ENCODE measurements at regions not wholly inside any gene's neighbourhood (a gene's known extent, or its start where the extent isn't known, plus 50 kb on each side); places are given as distances from the start of the nearest gene placed in this dataset.
"Not testable (repeated sequence)": the region's sequence is repeated elsewhere in the genome, so short reads cannot be mapped to it uniquely, and the experiment has no call there.

- TF ChIP-seq CTCF (conservative IDR thresholded peaks at IDR 0.05; ENCODE audit: low read depth, low read length), result no peak
- DNase-seq (ENCODE audit: low read depth), result no peak
- no peak overlapping the region for H3K4me3 ChIP-seq (ENCODE audit: low read depth, low read length)
Observed at GRCh38 chr10:59047957-59048618, 128.4 kb upstream of the PHYHIPL start.

- DNase-seq (ENCODE audit: low read depth); H3K4me3 ChIP-seq (ENCODE audit: low read depth, low read length): not testable (repeated sequence)
Observed at GRCh38 chr10:59053502-59053901, 122.9 kb upstream of the PHYHIPL start.

DNA sequence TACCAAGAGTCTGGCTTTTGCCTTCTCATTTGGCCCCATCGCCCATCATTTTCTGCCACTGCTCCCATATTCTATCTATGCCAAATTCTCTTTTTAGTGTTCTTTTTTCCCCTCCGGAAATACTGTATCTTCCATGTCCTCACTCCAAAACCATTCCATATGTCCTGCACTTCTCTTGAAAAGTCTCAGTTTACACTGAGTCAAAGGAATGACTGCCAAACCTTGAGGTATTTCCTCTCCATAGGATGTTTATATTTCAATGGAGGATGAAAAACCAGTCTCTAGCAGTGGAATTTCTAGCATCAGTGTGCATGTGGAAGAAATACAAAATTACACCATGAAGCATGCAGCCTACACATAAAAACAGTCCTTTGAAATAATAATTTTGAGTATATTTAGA lies 121.4 kb upstream of the PHYHIPL start:
- no peak for DNase-seq (ENCODE audit: low read depth)
- H3K4me3 ChIP-seq (ENCODE audit: low read depth, low read length), result no peak overlapping the region
- no peak for TF ChIP-seq CTCF (conservative IDR thresholded peaks at IDR 0.05; ENCODE audit: low read depth, low read length)

- no peak for TF ChIP-seq CTCF (conservative IDR thresholded peaks at IDR 0.05; ENCODE audit: low read depth, low read length)
- no peak overlapping the region for H3K4me3 ChIP-seq (ENCODE audit: low read depth, low read length)
- no peak for DNase-seq (ENCODE audit: low read depth)
Observed at GRCh38 chr10:59057345-59057744, 119.1 kb upstream of the PHYHIPL start.

GRCh38 chr10:59060852-59061251 lies 115.6 kb upstream of the PHYHIPL start:
- no peak for TF ChIP-seq CTCF (conservative IDR thresholded peaks at IDR 0.05; ENCODE audit: low read depth, low read length)
- H3K4me3 ChIP-seq (ENCODE audit: low read depth, low read length), result no peak overlapping the region
- no peak for DNase-seq (ENCODE audit: low read depth)

- no peak for TF ChIP-seq CTCF (conservative IDR thresholded peaks at IDR 0.05; ENCODE audit: low read depth, low read length)
- no peak for DNase-seq (ENCODE audit: low read depth)
- H3K4me3 ChIP-seq (ENCODE audit: low read depth, low read length), result no peak overlapping the region
Observed at GRCh38 chr10:59063491-59063890, 113.0 kb upstream of the PHYHIPL start.

GRCh38 chr10:59064080-59064692 lies 112.3 kb upstream of the PHYHIPL start:
- H3K4me3 ChIP-seq (ENCODE audit: low read depth, low read length), result no peak overlapping the region
- DNase-seq (ENCODE audit: low read depth), result no peak
- TF ChIP-seq CTCF (conservative IDR thresholded peaks at IDR 0.05; ENCODE audit: low read depth, low read length), result no peak
